ENCODE measurements at regions not wholly inside any gene's neighbourhood (a gene's known extent, or its start where the extent isn't known, plus 50 kb on each side); places are given as distances from the start of the nearest gene placed in this dataset.

- DNase-seq (ENCODE audit: low read depth), result no peak
- TF ChIP-seq, protein P1, sequence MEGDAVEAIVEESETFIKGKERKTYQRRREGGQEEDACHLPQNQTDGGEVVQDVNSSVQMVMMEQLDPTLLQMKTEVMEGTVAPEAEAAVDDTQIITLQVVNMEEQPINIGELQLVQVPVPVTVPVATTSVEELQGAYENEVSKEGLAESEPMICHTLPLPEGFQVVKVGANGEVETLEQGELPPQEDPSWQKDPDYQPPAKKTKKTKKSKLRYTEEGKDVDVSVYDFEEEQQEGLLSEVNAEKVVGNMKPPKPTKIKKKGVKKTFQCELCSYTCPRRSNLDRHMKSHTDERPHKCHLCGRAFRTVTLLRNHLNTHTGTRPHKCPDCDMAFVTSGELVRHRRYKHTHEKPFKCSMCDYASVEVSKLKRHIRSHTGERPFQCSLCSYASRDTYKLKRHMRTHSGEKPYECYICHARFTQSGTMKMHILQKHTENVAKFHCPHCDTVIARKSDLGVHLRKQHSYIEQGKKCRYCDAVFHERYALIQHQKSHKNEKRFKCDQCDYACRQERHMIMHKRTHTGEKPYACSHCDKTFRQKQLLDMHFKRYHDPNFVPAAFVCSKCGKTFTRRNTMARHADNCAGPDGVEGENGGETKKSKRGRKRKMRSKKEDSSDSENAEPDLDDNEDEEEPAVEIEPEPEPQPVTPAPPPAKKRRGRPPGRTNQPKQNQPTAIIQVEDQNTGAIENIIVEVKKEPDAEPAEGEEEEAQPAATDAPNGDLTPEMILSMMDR (conservative IDR thresholded peaks at IDR 0.05; ENCODE audit: low read depth, low read length), result no peak
- H3K4me3 ChIP-seq (ENCODE audit: low read depth, low read length), result no peak overlapping the region
These were observed 505.1 kb upstream of the TMPRSS15 start for GRCh38 chr21:18908641-18909040.

GRCh38 chr21:18913914-18914313 is 510.3 kb upstream of the TMPRSS15 start:
- no peak for DNase-seq (ENCODE audit: low read depth)
- no peak overlapping the region for H3K4me3 ChIP-seq (ENCODE audit: low read depth, low read length)
- TF ChIP-seq, protein P1 (conservative IDR thresholded peaks at IDR 0.05; ENCODE audit: low read depth, low read length), result peak; percentile 7

GRCh38 chr21:18914570-18914969 is 511.0 kb upstream of the TMPRSS15 start:
- DNase-seq (ENCODE audit: low read depth), result no peak
- TF ChIP-seq, protein P1 (conservative IDR thresholded peaks at IDR 0.05; ENCODE audit: low read depth, low read length), result no peak
- no peak overlapping the region for H3K4me3 ChIP-seq (ENCODE audit: low read depth, low read length)

- no peak overlapping the region for H3K4me3 ChIP-seq (ENCODE audit: low read depth, low read length)
- DNase-seq (ENCODE audit: low read depth), result no peak
- TF ChIP-seq, protein P1 (conservative IDR thresholded peaks at IDR 0.05; ENCODE audit: low read depth, low read length), result no peak
These were observed 514.0 kb upstream of the TMPRSS15 start for GRCh38 chr21:18917622-18918021.

DNA sequence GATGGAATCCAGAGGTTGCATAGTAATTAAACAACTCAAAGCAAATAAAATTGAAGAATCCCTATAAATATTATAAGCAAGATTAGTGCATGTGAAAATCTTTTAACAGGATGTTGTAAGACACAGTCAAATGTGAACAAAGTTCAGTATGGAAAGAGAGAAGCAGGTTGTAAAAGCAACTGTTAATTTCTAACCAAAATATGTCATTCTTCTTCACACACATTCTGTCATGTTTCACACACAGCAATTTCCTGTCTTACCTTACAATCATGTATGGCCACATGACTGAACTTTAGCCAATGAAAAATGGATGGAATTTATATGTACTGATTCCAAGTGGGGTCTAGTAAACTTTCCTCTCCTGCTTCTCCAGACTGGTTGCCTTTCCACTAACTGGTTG is 527.7 kb upstream of the TMPRSS15 start:
- DNase-seq (ENCODE audit: low read depth), result no peak
- no peak overlapping the region for H3K4me3 ChIP-seq (ENCODE audit: low read depth, low read length)
- TF ChIP-seq, protein P1 (conservative IDR thresholded peaks at IDR 0.05; ENCODE audit: low read depth, low read length), result no peak

DNA sequence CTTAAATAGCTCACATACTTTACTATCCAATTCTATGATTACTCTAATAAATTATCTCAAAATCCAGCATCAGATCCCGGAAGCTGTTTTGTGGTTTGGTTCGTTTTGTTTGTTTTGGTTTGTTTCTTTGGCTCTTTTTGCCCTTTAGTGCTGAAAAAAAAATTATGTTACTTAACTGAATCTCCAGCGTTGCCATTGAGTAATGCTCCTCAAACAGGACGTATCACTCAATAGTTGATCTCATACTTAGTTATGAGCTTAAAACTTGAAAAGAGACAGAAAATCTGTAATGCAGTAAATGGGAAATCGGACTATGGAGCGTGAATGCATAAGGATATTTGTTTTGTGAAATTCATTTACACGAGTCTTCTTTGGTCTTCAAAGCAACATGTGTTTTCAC is 533.8 kb upstream of the TMPRSS15 start:
- peak; percentile 15 for DNase-seq (ENCODE audit: low read depth)
- TF ChIP-seq, protein P1 (conservative IDR thresholded peaks at IDR 0.05; ENCODE audit: low read depth, low read length), result no peak
- no peak overlapping the region for H3K4me3 ChIP-seq (ENCODE audit: low read depth, low read length)

DNA sequence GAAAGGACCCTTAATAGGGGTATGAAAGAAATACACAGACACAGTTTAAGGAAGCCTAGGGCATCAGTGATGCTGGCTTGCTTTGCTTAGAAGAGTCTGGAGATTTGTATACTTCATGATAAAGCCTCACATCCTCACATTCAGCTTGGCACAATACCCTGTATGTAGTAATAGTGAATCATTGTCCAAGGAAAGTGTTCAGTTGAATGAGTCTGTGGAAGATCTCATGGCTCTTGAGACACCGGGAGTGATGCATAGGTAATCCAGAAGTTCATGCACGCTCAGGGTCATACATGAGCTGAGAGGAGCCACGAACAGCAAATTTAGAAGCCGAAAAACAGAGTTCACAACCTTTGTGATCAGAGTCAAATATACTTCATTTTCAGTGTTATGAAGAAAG is 537.2 kb upstream of the TMPRSS15 start:
- TF ChIP-seq, protein P1 (conservative IDR thresholded peaks at IDR 0.05; ENCODE audit: low read depth, low read length), result no peak
- no peak for DNase-seq (ENCODE audit: low read depth)
- H3K4me3 ChIP-seq (ENCODE audit: low read depth, low read length), result no peak overlapping the region
